Breast epithelium (tissue), 4 donors: ENCODE measurements at regions not wholly inside any gene's neighbourhood (a gene's known extent, or its start where the extent isn't known, plus 50 kb on each side); places are given as distances from the start of the nearest gene placed in this dataset.

Experiments
- DNase-seq, 2 donors: peaks; one replicate each; pipeline ENCODE4 v3.0.0-alpha.2; 2019; ENCODE audit warnings: low spot score in 2 of 2
- H3K27ac ChIP-seq, 2 donors: fragments of 200-600 bp; sonication (generic) in 1 of 2; one replicate each; pipeline ENCODE4 v1.5.1; 2016 to 2019; ENCODE audit warnings: mild to moderate bottlenecking in 1 of 2
- H3K27me3 ChIP-seq, 2 donors: fragments of 200-600 bp; sonication (generic) in 1 of 2; one replicate each; pipeline versions ENCODE4 v1.5.1 to v1.6.0; 2017 to 2019; ENCODE audit warnings: control low read depth in 1 of 2, mild to moderate bottlenecking in 1 of 2
- H3K36me3 ChIP-seq: fragments of 200-600 bp; one replicate; pipeline ENCODE4 v1.5.1; 2019
- H3K4me1 ChIP-seq, 2 donors: fragments of 200-600 bp; sonication (generic); one replicate each; pipeline ENCODE4 v1.5.1; 2016 to 2019; ENCODE audit warnings: control low read depth in 1 of 2
- H3K4me3 ChIP-seq, 3 donors: fragments of 200-600 bp; sonication (generic); 1 replicate in 2 of 3; 2 replicates in 1 of 3; pipeline ENCODE4 v1.5.1; 2016 to 2019; ENCODE audit warnings: mild to moderate bottlenecking in 3 of 3, moderate library complexity in 2 of 3
- H3K9me3 ChIP-seq, 2 donors: fragments of 200-600 bp; sonication (generic) in 1 of 2; one replicate each; pipeline ENCODE4 v1.5.1; 2016 to 2019; ENCODE audit warnings: control low read depth in 1 of 2
- POLR2A ChIP-seq: fragments of 450-650 bp; IDR thresholded peaks from one replicate; pipeline ENCODE4 v1.6.1; 2016; ENCODE audit warnings: antibody characterized with exemption, mild to moderate bottlenecking, moderate library complexity
- POLR2AphosphoS5 ChIP-seq, 3 donors: sonication (generic); formaldehyde crosslinking; IDR thresholded peaks; one replicate each; pipeline ENCODE4 v1.6.1; 2017; ENCODE audit warnings: antibody characterized with exemption in 3 of 3
- intact Hi-C: fragments of 100-400 bp; cut with DNase I; formaldehyde crosslinking; loops from one replicate; pipeline ENCODE4 v1.15.1; 2023; ENCODE audit warnings: low total_unique reads
- TF ChIP-seq, protein P1 (sequence below), 3 donors: fragments of 450-650 bp; IDR thresholded peaks; one replicate each; pipeline ENCODE4 v1.5.1; 2016 to 2017; ENCODE audit warnings: antibody characterized with exemption in 3 of 3, mild to moderate bottlenecking in 3 of 3, moderate library complexity in 3 of 3

DNA sequence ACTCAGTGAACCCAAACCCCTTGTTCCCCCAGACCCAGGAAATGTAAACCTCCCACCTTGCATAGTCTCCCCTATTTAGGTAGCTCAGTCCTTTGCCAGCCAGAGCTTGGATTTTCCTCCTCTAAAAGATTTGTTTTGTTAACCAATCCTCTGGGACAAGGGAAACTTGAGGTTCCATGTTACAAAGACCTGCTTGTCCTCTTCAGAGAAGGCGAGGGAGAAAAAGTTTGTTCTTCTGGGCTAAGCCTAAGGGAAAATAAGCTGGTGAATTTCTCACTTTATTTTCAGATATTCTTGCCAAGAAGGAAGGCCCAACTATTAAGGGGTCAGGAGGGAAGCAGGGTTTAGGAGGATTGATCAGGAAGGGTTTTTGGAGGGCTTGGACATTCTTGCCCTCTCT lies 136.1 kb upstream of the PROK2 start:
- intact Hi-C loops: no loop called here
- Histone ChIP-seq H3K9me3 (no peaks in the 10 kb centered on the region), H3K27me3 (no peaks in the 10 kb centered on the region), H3K4me3 (no peak overlapping the region), H3K27ac (no peak overlapping the region), H3K4me1 (no peaks in the 10 kb centered on the region), H3K36me3 (no peaks in the 10 kb centered on the region)
- no peak for TF ChIP-seq POLR2A
- TF ChIP-seq, protein P1, sequence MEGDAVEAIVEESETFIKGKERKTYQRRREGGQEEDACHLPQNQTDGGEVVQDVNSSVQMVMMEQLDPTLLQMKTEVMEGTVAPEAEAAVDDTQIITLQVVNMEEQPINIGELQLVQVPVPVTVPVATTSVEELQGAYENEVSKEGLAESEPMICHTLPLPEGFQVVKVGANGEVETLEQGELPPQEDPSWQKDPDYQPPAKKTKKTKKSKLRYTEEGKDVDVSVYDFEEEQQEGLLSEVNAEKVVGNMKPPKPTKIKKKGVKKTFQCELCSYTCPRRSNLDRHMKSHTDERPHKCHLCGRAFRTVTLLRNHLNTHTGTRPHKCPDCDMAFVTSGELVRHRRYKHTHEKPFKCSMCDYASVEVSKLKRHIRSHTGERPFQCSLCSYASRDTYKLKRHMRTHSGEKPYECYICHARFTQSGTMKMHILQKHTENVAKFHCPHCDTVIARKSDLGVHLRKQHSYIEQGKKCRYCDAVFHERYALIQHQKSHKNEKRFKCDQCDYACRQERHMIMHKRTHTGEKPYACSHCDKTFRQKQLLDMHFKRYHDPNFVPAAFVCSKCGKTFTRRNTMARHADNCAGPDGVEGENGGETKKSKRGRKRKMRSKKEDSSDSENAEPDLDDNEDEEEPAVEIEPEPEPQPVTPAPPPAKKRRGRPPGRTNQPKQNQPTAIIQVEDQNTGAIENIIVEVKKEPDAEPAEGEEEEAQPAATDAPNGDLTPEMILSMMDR (IDR thresholded peaks at IDR 0.05): no peak
- TF ChIP-seq POLR2AphosphoS5 (IDR thresholded peaks at IDR 0.05): no peak
- no peak for DNase-seq

DNA sequence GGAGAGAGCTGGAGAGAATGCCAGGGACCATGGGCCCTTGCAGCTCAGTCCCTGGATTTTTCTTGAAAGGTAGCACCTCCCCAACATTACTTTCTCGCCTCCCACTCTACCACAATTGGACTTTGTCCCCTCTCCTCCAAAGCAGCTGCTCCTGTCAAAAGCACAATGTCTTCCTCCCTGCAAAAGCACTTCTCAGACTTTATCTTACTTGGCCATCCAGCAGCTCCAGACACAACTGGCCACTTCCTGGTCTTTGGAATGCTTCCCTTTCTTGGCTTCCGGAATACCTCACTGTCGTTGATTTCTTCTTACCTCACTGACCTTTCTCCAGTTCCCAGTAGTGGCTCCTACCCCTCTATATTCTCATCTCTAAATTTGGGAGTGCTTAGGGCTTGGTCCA lies 134.6 kb upstream of the PROK2 start:
- Histone ChIP-seq H3K4me3 (no peak overlapping the region), H3K36me3 (no peaks in the 10 kb centered on the region), H3K4me1 (no peaks in the 10 kb centered on the region), H3K9me3 (no peaks in the 10 kb centered on the region), H3K27ac (no peak overlapping the region), H3K27me3 (no peaks in the 10 kb centered on the region)
- intact Hi-C loops: no loop called here
- no peak for DNase-seq
- TF ChIP-seq, protein P1 (IDR thresholded peaks at IDR 0.05): no peak
- TF ChIP-seq POLR2AphosphoS5 (IDR thresholded peaks at IDR 0.05) (no peak), POLR2A (no peak)

- Histone ChIP-seq H3K27me3 (no peaks in the 10 kb centered on the region), H3K4me3 (no peak overlapping the region), H3K9me3 (no peaks in the 10 kb centered on the region), H3K27ac (no peak overlapping the region), H3K4me1 (no peaks in the 10 kb centered on the region), H3K36me3 (no peaks in the 10 kb centered on the region)
- TF ChIP-seq POLR2AphosphoS5 (IDR thresholded peaks at IDR 0.05) (no peak), POLR2A (no peak)
- TF ChIP-seq, protein P1 (IDR thresholded peaks at IDR 0.05): no peak
- no peak for DNase-seq
- intact Hi-C loops: no loop called here
Measured at GRCh38 chr3:71917545-71917944, 132.6 kb upstream of the PROK2 start.

GRCh38 chr3:71916747-71917369 lies 131.9 kb upstream of the PROK2 start:
- Histone ChIP-seq H3K4me1 (no peaks in the 10 kb centered on the region), H3K27ac (no peak overlapping the region), H3K9me3 (no peaks in the 10 kb centered on the region), H3K4me3 (no peak overlapping the region), H3K36me3 (no peaks in the 10 kb centered on the region), H3K27me3 (no peaks in the 10 kb centered on the region)
- no peak for DNase-seq
- intact Hi-C loops: no loop called here
- TF ChIP-seq, protein P1 (IDR thresholded peaks at IDR 0.05): no peak
- TF ChIP-seq POLR2A (no peak), POLR2AphosphoS5 (IDR thresholded peaks at IDR 0.05) (no peak)

GRCh38 chr3:71912839-71913495 lies 128.0 kb upstream of the PROK2 start:
- TF ChIP-seq, protein P1 (IDR thresholded peaks at IDR 0.05): no peak
- no peaks in the 10 kb centered on the region for H3K4me1 ChIP-seq
- intact Hi-C loops: no loop called here
- no peaks in the 10 kb centered on the region for H3K27me3 ChIP-seq
- H3K36me3 ChIP-seq: no peaks in the 10 kb centered on the region
- no peaks in the 10 kb centered on the region for H3K9me3 ChIP-seq
- no peak overlapping the region for H3K27ac ChIP-seq
- DNase-seq: no peak
- H3K4me3 ChIP-seq: no peak overlapping the region
